ENCODE measurements at regions not wholly inside any gene's neighbourhood (a gene's known extent, or its start where the extent isn't known, plus 50 kb on each side); places are given as distances from the start of the nearest gene placed in this dataset.
"Not testable (repeated sequence)": the region's sequence is repeated elsewhere in the genome, so short reads cannot be mapped to it uniquely, and the experiment has no call there.

GRCh38 chr6:27143020-27143388, 104.5 kb upstream of the PRSS16 start:
- H3K36me3 ChIP-seq (ENCODE audit: control insufficient read depth, insufficient read depth, low read length); H3K18ac ChIP-seq (ENCODE audit: low read depth, low read length); H2AK9ac ChIP-seq (replicated peaks; ENCODE audit: low read depth, low read length, poor library complexity); H3K4me1 ChIP-seq (ENCODE audit: control insufficient read depth, insufficient read depth, low read length); H3K4me2 ChIP-seq (ENCODE audit: low read depth, low read length); H3K4me3 ChIP-seq (ENCODE audit: insufficient read depth, low read depth, low read length); H3K9ac ChIP-seq (ENCODE audit: low read depth, low read length); H2BK5ac ChIP-seq (ENCODE audit: low read depth, low read length, poor library complexity, severe bottlenecking); H3K9me3 ChIP-seq (ENCODE audit: control insufficient read depth, insufficient read depth, low read length); H3K4ac ChIP-seq (ENCODE audit: low read depth, low read length); H3K27me3 ChIP-seq (ENCODE audit: control insufficient read depth, insufficient read depth, low read length); H4K20me1 ChIP-seq (ENCODE audit: insufficient read depth, low read length); H2BK120ac ChIP-seq (ENCODE audit: low read depth, low read length); H2BK20ac ChIP-seq (ENCODE audit: low read depth, low read length); ATAC-seq (ENCODE audit: low read depth); BruUV-seq (replicated peaks); H2AFZ ChIP-seq (replicated peaks; ENCODE audit: low read length, poor library complexity); H4K91ac ChIP-seq (ENCODE audit: insufficient read depth, low read depth, low read length); H3K14ac ChIP-seq (replicated peaks; ENCODE audit: low read depth, low read length); POLR2A ChIA-PET (ENCODE audit: unreplicated experiment); H2AK5ac ChIP-seq (ENCODE audit: low read depth, low read length); H2BK15ac ChIP-seq (ENCODE audit: low read depth, low read length); DNase-seq; H3K56ac ChIP-seq (ENCODE audit: extremely low read depth, insufficient read depth, low read length); H4K8ac ChIP-seq (ENCODE audit: low read depth in 2 of 2, low read length in 2 of 2); H4K5ac ChIP-seq (ENCODE audit: low read depth, low read length); H3K23ac ChIP-seq (ENCODE audit: low read depth, low read length); CTCF ChIA-PET; H3K9me1 ChIP-seq (ENCODE audit: insufficient read depth, low read length); intact Hi-C loops (cut with micrococcal nuclease); H3K27ac ChIP-seq (ENCODE audit: insufficient read depth, low read length): not testable (repeated sequence)
- H3K79me1 ChIP-seq (ENCODE audit: low read depth in 1 of 2, low read length in 2 of 2), result peaks cover 0 to 15% of the 10 kb centered on the region in 2 experiments; a peak in 2 of 4 replicates
- dilution Hi-C loops (cut with HindIII; ENCODE audit: low sequenced_read_pairs, unreplicated experiment) (loop anchor here (25.0 kb wide), 1 partner anchor 744 kb away; a partner anchor contains a TSS), in situ Hi-C loops (cut with MboI; ENCODE audit: low sequenced_read_pairs) (loop anchor here (25.0 kb wide), 2 partner anchors 856 to 956 kb away; a partner anchor contains a TSS)
- no CpG with 5 or more reads among the region's 4 CpGs for WGBS, 2 experiments (ENCODE audit: extremely low coverage in 2 of 2, insufficient read length in 1 of 2)

Data from IMR-90 (cell line).